ENCODE measurements at regions not wholly inside any gene's neighbourhood (a gene's known extent, or its start where the extent isn't known, plus 50 kb on each side); places are given as distances from the start of the nearest gene placed in this dataset.

DNA sequence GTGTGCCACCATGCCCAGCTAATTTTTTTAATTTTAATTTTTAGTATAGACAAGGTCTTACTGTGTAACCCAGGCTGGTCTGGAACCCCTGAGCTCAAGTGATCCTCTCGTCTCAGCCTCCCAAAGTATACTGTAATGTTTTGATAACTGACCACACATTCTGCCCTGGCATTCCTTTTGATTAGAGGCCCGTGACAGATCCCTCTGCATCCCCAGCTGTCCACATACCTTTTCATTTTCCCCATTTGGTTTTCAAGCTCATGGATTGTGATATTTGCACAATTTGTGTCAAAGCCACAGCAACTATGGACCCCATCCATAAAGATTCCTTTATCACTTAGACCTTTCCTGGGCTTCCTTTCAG, 116.8 kb upstream of the ATP1A1 start:
- Histone ChIP-seq H3K27me3 (no peaks in the 10 kb centered on the region), H3K4me3 (no peak overlapping the region), H3K27ac (no peak overlapping the region), H3K9me3 (no peaks in the 10 kb centered on the region), H3K36me3 (no peaks in the 10 kb centered on the region), H3K4me1 (no peaks in the 10 kb centered on the region)
- intact Hi-C loops (cut with DNase I; ENCODE audit: low total_unique reads) (loop anchor here (5.0 kb wide), 1 partner anchor 231 kb away; no protein-coding TSS in a partner anchor), in situ Hi-C loops (cut with MboI; ENCODE audit: low sequenced_read_pairs in 4 of 4) (no loop called here)
- TF ChIP-seq POLR2A (IDR thresholded peaks at IDR 0.05), result no peak
- TF ChIP-seq, protein P1, sequence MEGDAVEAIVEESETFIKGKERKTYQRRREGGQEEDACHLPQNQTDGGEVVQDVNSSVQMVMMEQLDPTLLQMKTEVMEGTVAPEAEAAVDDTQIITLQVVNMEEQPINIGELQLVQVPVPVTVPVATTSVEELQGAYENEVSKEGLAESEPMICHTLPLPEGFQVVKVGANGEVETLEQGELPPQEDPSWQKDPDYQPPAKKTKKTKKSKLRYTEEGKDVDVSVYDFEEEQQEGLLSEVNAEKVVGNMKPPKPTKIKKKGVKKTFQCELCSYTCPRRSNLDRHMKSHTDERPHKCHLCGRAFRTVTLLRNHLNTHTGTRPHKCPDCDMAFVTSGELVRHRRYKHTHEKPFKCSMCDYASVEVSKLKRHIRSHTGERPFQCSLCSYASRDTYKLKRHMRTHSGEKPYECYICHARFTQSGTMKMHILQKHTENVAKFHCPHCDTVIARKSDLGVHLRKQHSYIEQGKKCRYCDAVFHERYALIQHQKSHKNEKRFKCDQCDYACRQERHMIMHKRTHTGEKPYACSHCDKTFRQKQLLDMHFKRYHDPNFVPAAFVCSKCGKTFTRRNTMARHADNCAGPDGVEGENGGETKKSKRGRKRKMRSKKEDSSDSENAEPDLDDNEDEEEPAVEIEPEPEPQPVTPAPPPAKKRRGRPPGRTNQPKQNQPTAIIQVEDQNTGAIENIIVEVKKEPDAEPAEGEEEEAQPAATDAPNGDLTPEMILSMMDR (IDR thresholded peaks at IDR 0.05 in 4 of 5, conservative IDR thresholded peaks at IDR 0.05 in 1 of 5), result no peak
- DNase-seq (no peak), ATAC-seq (peak in 1 of 2 donors; percentile 3)

- ATAC-seq (no peak), DNase-seq (no peak)
- Histone ChIP-seq H3K4me1 (no peaks in the 10 kb centered on the region), H3K9me3 (no peaks in the 10 kb centered on the region), H3K27ac (no peak overlapping the region), H3K36me3 (no peaks in the 10 kb centered on the region), H3K4me3 (no peak overlapping the region), H3K27me3 (no peaks in the 10 kb centered on the region)
- no peak for TF ChIP-seq POLR2A (IDR thresholded peaks at IDR 0.05)
- TF ChIP-seq, protein P1 (IDR thresholded peaks at IDR 0.05 in 4 of 5, conservative IDR thresholded peaks at IDR 0.05 in 1 of 5), result no peak
- in situ Hi-C loops (cut with MboI; ENCODE audit: low sequenced_read_pairs in 4 of 4) (no loop called here), intact Hi-C loops (cut with DNase I; ENCODE audit: low total_unique reads) (loop anchor here (5.0 kb wide), 1 partner anchor 230 kb away; no protein-coding TSS in a partner anchor)
These were observed 116.2 kb upstream of the ATP1A1 start for GRCh38 chr1:116256875-116257274.

GRCh38 chr1:116257341-116257767, 115.7 kb upstream of the ATP1A1 start:
- no peaks in the 10 kb centered on the region for H3K27me3 ChIP-seq
- intact Hi-C loops (cut with DNase I; ENCODE audit: low total_unique reads), result loop anchor here (5.0 kb wide), 1 partner anchor 230 kb away; no protein-coding TSS in a partner anchor
- no peaks in the 10 kb centered on the region for H3K4me1 ChIP-seq
- no peaks in the 10 kb centered on the region for H3K9me3 ChIP-seq
- no peak overlapping the region for H3K4me3 ChIP-seq
- TF ChIP-seq POLR2A (IDR thresholded peaks at IDR 0.05), result no peak
- H3K27ac ChIP-seq, result no peak overlapping the region
- DNase-seq, result no peak
- in situ Hi-C loops (cut with MboI; ENCODE audit: low sequenced_read_pairs in 4 of 4), result no loop called here
- H3K36me3 ChIP-seq, result no peaks in the 10 kb centered on the region
- no peak for ATAC-seq

GRCh38 chr1:116257836-116258235, 115.2 kb upstream of the ATP1A1 start:
- ATAC-seq (no peak), DNase-seq (no peak)
- Histone ChIP-seq H3K4me1 (no peaks in the 10 kb centered on the region), H3K27me3 (no peaks in the 10 kb centered on the region), H3K27ac (no peak overlapping the region), H3K4me3 (no peak overlapping the region), H3K36me3 (no peaks in the 10 kb centered on the region), H3K9me3 (no peaks in the 10 kb centered on the region)
- no peak for TF ChIP-seq POLR2A (IDR thresholded peaks at IDR 0.05)
- TF ChIP-seq, protein P1 (IDR thresholded peaks at IDR 0.05 in 4 of 5, conservative IDR thresholded peaks at IDR 0.05 in 1 of 5), result no peak
- in situ Hi-C loops (cut with MboI; ENCODE audit: low sequenced_read_pairs in 4 of 4) (no loop called here), intact Hi-C loops (cut with DNase I; ENCODE audit: low total_unique reads) (loop anchor here (5.0 kb wide), 1 partner anchor 229 kb away; no protein-coding TSS in a partner anchor)

DNA sequence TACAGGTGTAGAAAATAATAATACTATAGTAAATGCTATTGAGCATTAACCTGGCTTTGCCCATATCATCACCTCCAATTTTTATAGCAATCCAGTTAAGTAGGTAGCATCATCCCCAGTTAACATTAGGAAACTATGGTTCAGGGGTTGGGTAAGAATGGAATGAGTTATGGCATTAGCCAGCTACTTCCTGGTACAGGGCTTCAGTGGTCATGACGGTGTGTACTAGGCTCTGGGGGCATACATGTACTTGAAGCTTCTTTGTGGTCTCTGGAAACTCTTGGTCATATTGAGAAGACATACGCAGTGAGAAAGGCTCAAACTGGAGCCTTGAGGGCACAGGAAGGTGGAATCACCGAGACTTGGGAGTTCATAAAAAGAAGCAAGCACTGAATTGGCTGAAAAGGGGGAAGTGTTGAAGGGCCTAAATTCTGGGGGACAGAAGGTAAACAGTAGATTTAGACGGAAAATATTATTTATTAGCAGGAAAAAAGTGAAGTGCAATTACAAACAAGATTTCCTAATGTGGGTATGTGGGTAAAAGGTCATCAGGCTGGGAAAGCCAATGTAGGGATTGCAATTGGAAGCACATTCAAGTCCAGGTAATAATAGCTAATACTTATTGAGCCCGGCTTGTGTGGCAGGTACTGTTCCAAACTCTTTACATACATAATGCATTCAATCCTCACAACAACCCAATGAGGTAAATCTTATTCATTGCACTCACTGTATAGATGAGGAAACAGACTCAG, 114.2 kb upstream of the ATP1A1 start:
- in situ Hi-C loops (cut with MboI; ENCODE audit: low sequenced_read_pairs in 4 of 4) (no loop called here), intact Hi-C loops (cut with DNase I; ENCODE audit: low total_unique reads) (loop anchor here (5.0 kb wide), 1 partner anchor 228 kb away; no protein-coding TSS in a partner anchor)
- Histone ChIP-seq H3K9me3 (no peaks in the 10 kb centered on the region), H3K36me3 (no peaks in the 10 kb centered on the region), H3K27ac (no peak overlapping the region), H3K27me3 (no peaks in the 10 kb centered on the region), H3K4me1 (no peaks in the 10 kb centered on the region), H3K4me3 (no peak overlapping the region)
- DNase-seq (no peak), ATAC-seq (no peak)
- TF ChIP-seq, protein P1 (IDR thresholded peaks at IDR 0.05 in 4 of 5, conservative IDR thresholded peaks at IDR 0.05 in 1 of 5), result no peak
- no peak for TF ChIP-seq POLR2A (IDR thresholded peaks at IDR 0.05)
